Caco-2 (cell line): ENCODE measurements at regions not wholly inside any gene's neighbourhood (a gene's known extent, or its start where the extent isn't known, plus 50 kb on each side); places are given as distances from the start of the nearest gene placed in this dataset.

Source experiments
- BruUV-seq: library from RNA; stranded (reverse); fragments of 400-500 nt; replicated peaks from 2 replicates; lab custom pipeline; 2021; lab: Mats Ljungman, UMichigan
- CTCF ChIA-PET: fragments of 300-600 bp; sonication (Branson Sonifier 250); formaldehyde crosslinking; loops from one replicate; lab custom pipeline; 2022; ENCODE audit warnings: antibody characterized with exemption; lab: Charles Lee
- POLR2A ChIA-PET: fragments of 300-600 bp; sonication (Branson Sonifier 250); formaldehyde crosslinking; loops from one replicate; lab custom pipeline; 2022; ENCODE audit warnings: antibody characterized with exemption; lab: Charles Lee
- DNase-seq, 2 experiments: peaks; one replicate each; pipeline versions ENCODE4 v3.0.0 to v3.0.0-alpha.2; 2020 to 2022
- H3K27me3 ChIP-seq: replicated peaks from 2 replicates; pipeline ENCODE4 v1.6.0; 2011; ENCODE audit warnings: low read length; ENCODE audit not compliant: control insufficient read depth, insufficient read depth
- H3K36me3 ChIP-seq: 2 replicates; pipeline ENCODE4 v1.5.1; 2011; ENCODE audit warnings: low read length; ENCODE audit not compliant: control insufficient read depth, insufficient read depth
- H3K4me1 ChIP-seq: fragments of 250-450 bp; sonication (Bioruptor Pico); 2 replicates; pipeline ENCODE4 v1.5.1; 2020; ENCODE audit warnings: mild to moderate bottlenecking
- H3K4me3 ChIP-seq: 2 replicates; pipeline ENCODE4 v1.5.1; 2011; ENCODE audit warnings: low read depth, mild to moderate bottlenecking, control low read depth, low read length
- H3K9me3 ChIP-seq: fragments of 250-450 bp; sonication (Bioruptor Pico); 2 replicates; pipeline ENCODE4 v1.5.1; 2020; ENCODE audit warnings: mild to moderate bottlenecking, moderate library complexity
- H3K27ac Mint-ChIP-seq: one replicate; pipeline ENCODE4 v1.8.0; 2022; ENCODE audit warnings: mixed read lengths; ENCODE audit not compliant: unreplicated experiment
- H3K27me3 Mint-ChIP-seq: one replicate; pipeline ENCODE4 v1.8.0; 2022; ENCODE audit warnings: mixed read lengths; ENCODE audit not compliant: insufficient read depth, unreplicated experiment
- H3K36me3 Mint-ChIP-seq: one replicate; pipeline ENCODE4 v1.8.0; 2022; ENCODE audit warnings: mild to moderate bottlenecking, mixed read lengths; ENCODE audit not compliant: insufficient read depth, unreplicated experiment
- H3K4me1 Mint-ChIP-seq: one replicate; pipeline ENCODE4 v1.8.0; 2022; ENCODE audit warnings: low read depth, mixed read lengths; ENCODE audit not compliant: unreplicated experiment
- H3K4me3 Mint-ChIP-seq: one replicate; pipeline ENCODE4 v1.8.0; 2022; ENCODE audit warnings: mild to moderate bottlenecking, moderate library complexity, mixed read lengths; ENCODE audit not compliant: unreplicated experiment
- H3K9me3 Mint-ChIP-seq: one replicate; pipeline ENCODE4 v1.8.0; 2022; ENCODE audit warnings: mixed read lengths; ENCODE audit not compliant: unreplicated experiment
- intact Hi-C: fragments of 100-400 bp; cut with micrococcal nuclease; formaldehyde crosslinking; loops from one replicate; pipeline ENCODE4 v1.10.0; 2022; ENCODE audit not compliant: unreplicated experiment
- TF ChIP-seq, protein P1 (sequence below), 2 experiments: fragments of 200-600 bp in 1 of 2; IDR thresholded peaks; 1 replicate in 1 of 2; 2 replicates in 1 of 2; pipeline versions ENCODE4 v1.5.1 to v1.8.0; 2011 to 2022; ENCODE audit warnings: antibody characterized with exemption in 1 of 2, control low read depth in 1 of 2, inconsistent platforms in 1 of 2, low read depth in 1 of 2, low read length in 1 of 2, mild to moderate bottlenecking in 1 of 2, moderate library complexity in 1 of 2; ENCODE audit not compliant: insufficient read depth in 1 of 2, severe bottlenecking in 1 of 2, unreplicated experiment in 1 of 2

GRCh38 chr18:24809173-24809950, 348.9 kb downstream of the HRH4 start:
- TF ChIP-seq, protein P1, sequence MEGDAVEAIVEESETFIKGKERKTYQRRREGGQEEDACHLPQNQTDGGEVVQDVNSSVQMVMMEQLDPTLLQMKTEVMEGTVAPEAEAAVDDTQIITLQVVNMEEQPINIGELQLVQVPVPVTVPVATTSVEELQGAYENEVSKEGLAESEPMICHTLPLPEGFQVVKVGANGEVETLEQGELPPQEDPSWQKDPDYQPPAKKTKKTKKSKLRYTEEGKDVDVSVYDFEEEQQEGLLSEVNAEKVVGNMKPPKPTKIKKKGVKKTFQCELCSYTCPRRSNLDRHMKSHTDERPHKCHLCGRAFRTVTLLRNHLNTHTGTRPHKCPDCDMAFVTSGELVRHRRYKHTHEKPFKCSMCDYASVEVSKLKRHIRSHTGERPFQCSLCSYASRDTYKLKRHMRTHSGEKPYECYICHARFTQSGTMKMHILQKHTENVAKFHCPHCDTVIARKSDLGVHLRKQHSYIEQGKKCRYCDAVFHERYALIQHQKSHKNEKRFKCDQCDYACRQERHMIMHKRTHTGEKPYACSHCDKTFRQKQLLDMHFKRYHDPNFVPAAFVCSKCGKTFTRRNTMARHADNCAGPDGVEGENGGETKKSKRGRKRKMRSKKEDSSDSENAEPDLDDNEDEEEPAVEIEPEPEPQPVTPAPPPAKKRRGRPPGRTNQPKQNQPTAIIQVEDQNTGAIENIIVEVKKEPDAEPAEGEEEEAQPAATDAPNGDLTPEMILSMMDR (IDR thresholded peaks at IDR 0.05; ENCODE audit: insufficient read depth in 1 of 2, low read depth in 1 of 2, low read length in 1 of 2, severe bottlenecking in 1 of 2, unreplicated experiment in 1 of 2), result no peak
- Mint-ChIP-seq H3K27ac (no peak overlapping the region), H3K36me3 (no peaks in the 10 kb centered on the region), H3K27me3 (no peaks in the 10 kb centered on the region), H3K9me3 (no peaks in the 10 kb centered on the region), H3K4me1 (no peaks in the 10 kb centered on the region), H3K4me3 (no peak overlapping the region)
- H3K4me3 ChIP-seq, result no peak overlapping the region
- BruUV-seq, result no TSS peak
- POLR2A ChIA-PET, result no interaction called here
- no peaks in the 10 kb centered on the region for H3K4me1 ChIP-seq
- CTCF ChIA-PET, result no interaction called here
- intact Hi-C loops, result no loop called here
- H3K36me3 ChIP-seq, result no peaks in the 10 kb centered on the region
- no peaks in the 10 kb centered on the region for H3K9me3 ChIP-seq
- no peaks in the 10 kb centered on the region for H3K27me3 ChIP-seq
- no peak for DNase-seq

DNA sequence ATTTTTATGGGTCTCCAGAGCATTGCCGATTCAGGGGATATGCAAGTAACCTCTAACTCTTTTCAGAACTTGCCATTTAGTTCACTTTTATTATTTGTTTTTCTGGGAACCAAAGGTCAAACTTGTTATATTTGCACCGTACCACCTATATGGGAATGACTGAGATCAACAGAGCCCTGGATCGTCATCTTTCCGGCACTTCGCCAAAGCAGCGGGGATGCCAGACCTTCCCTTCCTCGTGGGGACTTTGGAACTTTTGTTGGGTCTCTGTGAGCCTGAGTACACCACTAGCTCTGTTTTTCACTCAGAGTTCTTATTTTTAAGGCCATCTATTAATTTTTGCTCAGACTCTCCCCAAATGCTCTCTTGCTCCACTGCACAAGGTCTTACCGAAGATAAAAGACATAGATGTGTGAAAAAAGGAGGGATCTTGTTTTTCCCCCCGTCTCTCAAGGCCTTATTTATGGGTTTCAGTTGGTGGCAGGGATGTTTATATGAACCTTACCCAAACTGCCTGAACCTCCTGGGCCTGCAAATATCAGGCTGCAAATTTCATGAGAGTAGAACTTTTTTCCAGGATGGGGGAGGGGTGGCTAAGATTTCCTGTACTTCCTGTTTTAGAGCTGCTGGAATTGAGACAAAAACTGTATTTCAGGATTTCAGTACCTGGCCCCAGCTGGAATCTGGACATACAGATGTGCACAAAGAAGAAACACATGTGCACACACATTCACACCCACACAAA, 350.3 kb downstream of the HRH4 start:
- DNase-seq, result no peak
- H3K36me3 Mint-ChIP-seq, result no peaks in the 10 kb centered on the region
- no peaks in the 10 kb centered on the region for H3K4me1 Mint-ChIP-seq
- BruUV-seq, result no TSS peak
- H3K36me3 ChIP-seq, result no peaks in the 10 kb centered on the region
- H3K27ac Mint-ChIP-seq, result no peak overlapping the region
- no peaks in the 10 kb centered on the region for H3K9me3 ChIP-seq
- intact Hi-C loops, result no loop called here
- TF ChIP-seq, protein P1 (IDR thresholded peaks at IDR 0.05; ENCODE audit: insufficient read depth in 1 of 2, low read depth in 1 of 2, low read length in 1 of 2, severe bottlenecking in 1 of 2, unreplicated experiment in 1 of 2), result no peak
- ChIA-PET POLR2A (no interaction called here), CTCF (no interaction called here)
- no peaks in the 10 kb centered on the region for H3K27me3 ChIP-seq
- H3K9me3 Mint-ChIP-seq, result no peaks in the 10 kb centered on the region
- H3K4me1 ChIP-seq, result no peaks in the 10 kb centered on the region
- H3K4me3 ChIP-seq, result no peak overlapping the region
- H3K4me3 Mint-ChIP-seq, result no peak overlapping the region
- H3K27me3 Mint-ChIP-seq, result no peaks in the 10 kb centered on the region

GRCh38 chr18:24811950-24812681, 351.7 kb downstream of the HRH4 start:
- Mint-ChIP-seq H3K36me3 (no peaks in the 10 kb centered on the region), H3K4me1 (no peaks in the 10 kb centered on the region), H3K27me3 (no peaks in the 10 kb centered on the region), H3K4me3 (no peak overlapping the region), H3K9me3 (no peaks in the 10 kb centered on the region), H3K27ac (no peak overlapping the region)
- BruUV-seq, result no TSS peak
- Histone ChIP-seq H3K9me3 (no peaks in the 10 kb centered on the region), H3K27me3 (no peaks in the 10 kb centered on the region), H3K36me3 (no peaks in the 10 kb centered on the region), H3K4me1 (no peaks in the 10 kb centered on the region), H3K4me3 (no peak overlapping the region)
- TF ChIP-seq, protein P1 (IDR thresholded peaks at IDR 0.05; ENCODE audit: insufficient read depth in 1 of 2, low read depth in 1 of 2, low read length in 1 of 2, severe bottlenecking in 1 of 2, unreplicated experiment in 1 of 2), result no peak
- intact Hi-C loops, result no loop called here
- DNase-seq, result no peak
- POLR2A ChIA-PET, result no interaction called here
- CTCF ChIA-PET, result no interaction called here
